ENCODE measurements at regions not wholly inside any gene's neighbourhood (a gene's known extent, or its start where the extent isn't known, plus 50 kb on each side); places are given as distances from the start of the nearest gene placed in this dataset.

- no peak overlapping the region for H3K27ac ChIP-seq
- no peak for TF ChIP-seq ZFX (IDR thresholded peaks at IDR 0.05)
- TF ChIP-seq CTCF (conservative IDR thresholded peaks at IDR 0.05), result no peak
Observed at GRCh38 chr1:101164776-101165175, 72.0 kb upstream of the S1PR1 start.

DNA sequence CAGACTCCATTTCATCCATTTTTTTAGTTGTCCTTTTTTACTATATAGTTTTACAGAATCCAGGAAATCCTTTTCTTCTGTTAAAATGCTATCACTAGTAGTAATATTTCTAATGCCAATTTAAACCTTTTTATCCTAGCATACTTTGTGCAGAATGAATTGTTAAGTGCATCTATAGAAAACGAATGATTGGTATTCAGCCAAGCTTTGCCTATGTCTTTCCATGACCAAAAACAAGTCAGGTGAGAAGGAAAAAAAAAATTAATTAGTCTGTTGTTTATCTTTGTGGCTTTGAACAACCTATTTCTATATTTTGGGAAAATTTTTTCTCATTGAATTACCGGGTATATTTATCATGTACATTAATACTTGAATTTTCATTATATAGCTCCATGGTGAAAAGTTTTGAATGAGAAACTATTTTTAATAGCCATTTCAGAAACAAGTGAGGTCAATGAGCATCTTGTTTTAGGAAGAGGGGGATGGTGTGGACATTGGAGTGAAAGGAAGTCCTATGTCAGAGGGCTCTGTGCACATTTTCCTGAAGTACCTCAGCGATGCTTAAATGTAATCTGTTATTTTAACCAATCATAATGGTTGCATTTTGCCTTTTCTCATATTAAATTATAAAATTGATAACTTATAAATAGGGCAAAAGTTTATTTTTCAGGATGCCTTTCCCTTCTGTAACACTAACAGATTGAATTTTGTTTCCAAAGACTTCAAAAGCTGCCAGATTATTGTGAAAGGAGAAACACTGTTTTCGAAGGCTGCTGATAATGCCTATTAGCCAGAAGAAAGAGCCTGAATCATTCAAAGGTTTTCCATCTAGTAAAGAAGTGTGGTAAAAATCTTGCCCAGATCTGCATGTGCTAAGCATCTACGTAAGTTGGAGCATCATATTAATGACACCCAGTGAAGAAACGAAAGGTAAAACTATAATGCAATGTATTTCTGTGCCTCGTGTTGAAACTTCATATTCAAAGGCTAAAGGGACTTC lies 73.8 kb upstream of the S1PR1 start:
- no peak overlapping the region for H3K27ac ChIP-seq
- TF ChIP-seq CTCF (conservative IDR thresholded peaks at IDR 0.05), result no peak
- no peak for TF ChIP-seq ZFX (IDR thresholded peaks at IDR 0.05)

DNA sequence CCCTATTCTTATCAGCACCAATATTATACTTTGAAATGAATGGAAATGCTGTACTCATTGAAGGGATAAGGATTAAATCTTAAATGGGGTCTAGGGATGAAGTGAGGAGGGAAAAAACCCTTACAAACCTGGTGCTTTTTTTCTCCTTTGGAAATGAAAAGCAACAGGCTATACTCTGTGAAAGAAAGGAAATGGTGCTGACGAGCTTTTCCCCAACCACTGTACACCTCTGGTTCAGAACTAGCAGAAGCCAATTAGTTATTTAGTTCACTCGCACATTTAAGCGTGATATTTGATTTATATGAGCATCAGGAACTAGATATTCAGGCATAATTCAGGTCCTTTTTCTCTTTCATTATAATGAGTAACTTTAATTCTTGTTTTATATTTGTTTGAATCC lies 74.5 kb upstream of the S1PR1 start:
- no peak overlapping the region for H3K27ac ChIP-seq
- TF ChIP-seq ZFX (IDR thresholded peaks at IDR 0.05), result no peak
- no peak for TF ChIP-seq CTCF (conservative IDR thresholded peaks at IDR 0.05)

GRCh38 chr1:101161619-101162018 lies 75.2 kb upstream of the S1PR1 start:
- TF ChIP-seq CTCF (conservative IDR thresholded peaks at IDR 0.05), result no peak
- TF ChIP-seq ZFX (IDR thresholded peaks at IDR 0.05), result no peak
- H3K27ac ChIP-seq, result no peak overlapping the region

- no peak for TF ChIP-seq ZFX (IDR thresholded peaks at IDR 0.05)
- TF ChIP-seq CTCF (conservative IDR thresholded peaks at IDR 0.05), result no peak
- no peak overlapping the region for H3K27ac ChIP-seq
Observed at GRCh38 chr1:101158424-101158823, 78.4 kb upstream of the S1PR1 start.

GRCh38 chr1:101154547-101154946 lies 82.3 kb upstream of the S1PR1 start:
- H3K27ac ChIP-seq, result no peak overlapping the region
- TF ChIP-seq ZFX (IDR thresholded peaks at IDR 0.05) (no peak), CTCF (conservative IDR thresholded peaks at IDR 0.05) (no peak)

DNA sequence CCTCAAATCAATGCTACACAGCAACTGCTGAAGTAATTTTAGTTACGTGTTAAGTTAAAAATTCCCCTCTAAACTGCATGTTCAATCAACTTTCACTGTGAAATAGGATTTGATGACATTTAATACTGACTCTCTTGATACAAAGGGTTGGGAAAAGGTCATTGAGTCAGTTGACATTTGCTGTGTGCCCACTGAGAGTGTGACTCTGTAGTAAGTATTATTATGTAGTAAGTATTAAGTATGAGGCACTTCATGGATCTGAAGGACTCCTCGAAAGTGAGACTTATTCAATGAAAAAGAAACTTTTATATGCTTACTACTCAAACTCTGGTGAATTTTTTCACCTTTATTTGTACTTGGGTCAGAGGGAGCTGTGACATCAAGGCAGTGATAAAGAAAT lies 83.1 kb upstream of the S1PR1 start:
- TF ChIP-seq CTCF (conservative IDR thresholded peaks at IDR 0.05) (no peak), ZFX (IDR thresholded peaks at IDR 0.05) (no peak)
- no peak overlapping the region for H3K27ac ChIP-seq
